Uterus (tissue), 3 donors: ENCODE measurements at regions not wholly inside any gene's neighbourhood (a gene's known extent, or its start where the extent isn't known, plus 50 kb on each side); places are given as distances from the start of the nearest gene placed in this dataset.

Source experiments
- DNase-seq, 2 donors: peaks; one replicate each; pipeline ENCODE4 v3.0.0-alpha.2; 2019 to 2020
- H3K27ac ChIP-seq, 2 donors: fragments of 200-600 bp; sonication (generic); 1 replicate in 1 of 2; 2 replicates in 1 of 2; pipeline ENCODE4 v1.5.1; 2016 to 2018
- H3K27me3 ChIP-seq, 2 donors: fragments of 200-600 bp; sonication (generic); one replicate each; pipeline ENCODE4 v1.5.1; 2018 to 2019; ENCODE audit warnings: control low read depth in 1 of 2
- H3K36me3 ChIP-seq, 2 donors: fragments of 200-600 bp; sonication (generic); one replicate each; pipeline ENCODE4 v1.5.1; 2019; ENCODE audit warnings: control low read depth in 1 of 2
- H3K4me1 ChIP-seq, 2 donors: fragments of 200-600 bp; sonication (generic); one replicate each; pipeline ENCODE4 v1.5.1; 2018 to 2019; ENCODE audit warnings: control low read depth in 1 of 2
- H3K4me3 ChIP-seq, 2 donors: fragments of 200-600 bp; sonication (generic); 1 replicate in 1 of 2; 2 replicates in 1 of 2; pipeline ENCODE4 v1.5.1; 2018 to 2019; ENCODE audit warnings: mild to moderate bottlenecking in 1 of 2
- H3K9me3 ChIP-seq, 2 donors: fragments of 200-600 bp; sonication (generic); one replicate each; pipeline ENCODE4 v1.5.1; 2019; ENCODE audit warnings: control low read depth in 1 of 2
- POLR2A ChIP-seq, 2 donors: fragments of 450-650 bp; IDR thresholded peaks; one replicate each; pipeline ENCODE4 v1.6.1; 2016; ENCODE audit warnings: antibody characterized with exemption in 2 of 2, mild to moderate bottlenecking in 1 of 2, moderate library complexity in 1 of 2
- intact Hi-C: fragments of 100-400 bp; cut with DNase I; formaldehyde crosslinking; loops from one replicate; pipeline ENCODE4 v1.15.1; 2023; ENCODE audit warnings: low total_unique reads
- TF ChIP-seq, protein P1 (sequence below), 4 experiments: fragments of 200-600 bp in 2 of 4; fragments of 450-650 bp in 2 of 4; sonication (generic) in 2 of 4; IDR thresholded peaks; one replicate each; pipeline ENCODE4 v1.5.1; 2016 to 2019; ENCODE audit warnings: antibody characterized with exemption in 4 of 4, mild to moderate bottlenecking in 2 of 4, moderate library complexity in 1 of 4
- donor health status: DM: yes; HTN: yes; CAD: no.

DNA sequence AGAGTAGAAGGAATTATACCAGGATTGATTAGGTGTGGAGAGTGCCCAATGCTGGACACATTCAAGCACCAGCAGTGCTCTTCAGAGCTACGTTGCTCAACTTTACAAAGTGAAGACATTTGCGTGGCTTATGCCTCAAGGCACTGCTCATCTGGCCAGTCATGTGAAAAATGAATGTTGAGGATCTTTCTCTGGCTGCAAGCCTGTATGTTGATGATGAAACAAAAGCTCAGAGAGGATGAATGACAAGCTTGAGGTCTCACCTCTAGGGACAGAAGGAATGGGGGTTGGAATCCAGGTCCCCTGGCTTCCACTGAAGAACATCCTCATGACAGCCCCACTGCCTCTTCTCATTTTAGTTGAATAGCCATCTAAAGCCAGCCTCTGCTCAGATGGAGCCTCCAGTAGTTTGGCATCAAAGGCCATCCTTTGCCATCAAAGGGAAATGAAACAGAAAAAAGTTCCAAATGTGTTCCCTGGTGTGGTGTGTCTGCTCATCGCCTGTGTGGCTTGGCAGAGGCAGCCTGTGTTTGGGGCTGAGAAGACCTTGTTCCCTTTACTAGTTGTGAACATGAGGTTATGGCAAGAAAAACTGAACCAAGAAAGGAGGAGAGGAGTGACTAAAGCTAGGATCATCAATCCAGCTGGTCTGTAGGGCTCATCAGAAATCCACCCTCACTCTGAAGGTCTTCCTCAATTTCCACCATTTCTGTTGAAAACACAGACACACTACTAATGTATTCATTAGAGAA is 114.0 kb upstream of the KL start:
- intact Hi-C loops: no loop called here
- TF ChIP-seq POLR2A (IDR thresholded peaks at IDR 0.05): no peak
- TF ChIP-seq, protein P1, sequence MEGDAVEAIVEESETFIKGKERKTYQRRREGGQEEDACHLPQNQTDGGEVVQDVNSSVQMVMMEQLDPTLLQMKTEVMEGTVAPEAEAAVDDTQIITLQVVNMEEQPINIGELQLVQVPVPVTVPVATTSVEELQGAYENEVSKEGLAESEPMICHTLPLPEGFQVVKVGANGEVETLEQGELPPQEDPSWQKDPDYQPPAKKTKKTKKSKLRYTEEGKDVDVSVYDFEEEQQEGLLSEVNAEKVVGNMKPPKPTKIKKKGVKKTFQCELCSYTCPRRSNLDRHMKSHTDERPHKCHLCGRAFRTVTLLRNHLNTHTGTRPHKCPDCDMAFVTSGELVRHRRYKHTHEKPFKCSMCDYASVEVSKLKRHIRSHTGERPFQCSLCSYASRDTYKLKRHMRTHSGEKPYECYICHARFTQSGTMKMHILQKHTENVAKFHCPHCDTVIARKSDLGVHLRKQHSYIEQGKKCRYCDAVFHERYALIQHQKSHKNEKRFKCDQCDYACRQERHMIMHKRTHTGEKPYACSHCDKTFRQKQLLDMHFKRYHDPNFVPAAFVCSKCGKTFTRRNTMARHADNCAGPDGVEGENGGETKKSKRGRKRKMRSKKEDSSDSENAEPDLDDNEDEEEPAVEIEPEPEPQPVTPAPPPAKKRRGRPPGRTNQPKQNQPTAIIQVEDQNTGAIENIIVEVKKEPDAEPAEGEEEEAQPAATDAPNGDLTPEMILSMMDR (IDR thresholded peaks at IDR 0.05): no peak
- Histone ChIP-seq H3K4me1 (no peaks in the 10 kb centered on the region), H3K27ac (peak overlapping the region; percentile 20 to 49), H3K27me3 (no peaks in the 10 kb centered on the region), H3K36me3 (no peaks in the 10 kb centered on the region), H3K9me3 (no peaks in the 10 kb centered on the region), H3K4me3 (no peak overlapping the region)
- no peak for DNase-seq

DNA sequence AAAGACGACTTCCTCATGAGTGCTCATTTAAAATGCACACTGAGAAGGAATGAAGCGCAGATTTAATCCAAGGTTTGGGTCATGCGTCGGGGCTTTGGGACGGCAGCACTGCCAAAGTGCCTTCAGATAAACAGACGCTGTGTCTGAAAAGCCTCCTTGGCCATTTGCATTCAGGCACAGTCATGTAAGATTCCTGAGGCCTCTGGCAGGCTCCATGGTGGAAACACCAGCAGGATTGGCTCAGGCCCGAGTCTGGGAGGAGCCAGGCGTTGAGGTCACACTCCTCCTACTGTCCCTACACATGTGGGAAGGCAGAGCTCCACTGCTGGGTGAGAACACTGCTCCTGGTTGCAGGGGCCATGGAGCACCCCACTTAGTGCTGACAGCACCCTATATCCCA is 113.3 kb upstream of the KL start:
- no peaks in the 10 kb centered on the region for H3K4me1 ChIP-seq
- no peak for TF ChIP-seq POLR2A (IDR thresholded peaks at IDR 0.05)
- TF ChIP-seq, protein P1 (IDR thresholded peaks at IDR 0.05): no peak
- intact Hi-C loops: no loop called here
- H3K4me3 ChIP-seq: no peak overlapping the region
- no peaks in the 10 kb centered on the region for H3K27me3 ChIP-seq
- H3K27ac ChIP-seq: peak overlapping the region; percentile 20 to 49
- H3K9me3 ChIP-seq: no peaks in the 10 kb centered on the region
- peak; percentile 39 to 67 for DNase-seq
- no peaks in the 10 kb centered on the region for H3K36me3 ChIP-seq

DNA sequence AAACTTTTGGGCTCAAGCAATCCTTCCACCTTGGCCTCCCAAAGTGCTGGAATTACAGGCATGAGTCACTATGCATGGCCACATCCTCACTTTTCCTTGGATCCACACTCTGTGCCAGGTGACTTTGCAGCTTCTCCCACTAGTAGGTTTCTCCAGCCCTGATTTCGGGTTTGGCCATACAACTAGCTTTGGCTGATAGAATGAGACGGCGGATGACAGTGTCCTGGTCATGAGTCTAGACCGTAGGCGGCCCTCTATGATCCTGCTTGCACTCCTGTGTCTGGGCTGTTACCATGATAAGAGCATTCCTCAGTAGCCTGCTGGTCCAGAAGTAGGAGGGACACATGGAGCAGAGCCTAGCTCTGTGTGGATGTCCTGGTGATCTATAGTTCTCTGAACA is 112.5 kb upstream of the KL start:
- H3K27ac ChIP-seq: no peak overlapping the region
- H3K4me1 ChIP-seq: no peaks in the 10 kb centered on the region
- no peaks in the 10 kb centered on the region for H3K9me3 ChIP-seq
- TF ChIP-seq POLR2A (IDR thresholded peaks at IDR 0.05): no peak
- TF ChIP-seq, protein P1 (IDR thresholded peaks at IDR 0.05): no peak
- H3K27me3 ChIP-seq: no peaks in the 10 kb centered on the region
- H3K36me3 ChIP-seq: no peaks in the 10 kb centered on the region
- H3K4me3 ChIP-seq: no peak overlapping the region
- intact Hi-C loops: no loop called here
- DNase-seq: no peak

DNA sequence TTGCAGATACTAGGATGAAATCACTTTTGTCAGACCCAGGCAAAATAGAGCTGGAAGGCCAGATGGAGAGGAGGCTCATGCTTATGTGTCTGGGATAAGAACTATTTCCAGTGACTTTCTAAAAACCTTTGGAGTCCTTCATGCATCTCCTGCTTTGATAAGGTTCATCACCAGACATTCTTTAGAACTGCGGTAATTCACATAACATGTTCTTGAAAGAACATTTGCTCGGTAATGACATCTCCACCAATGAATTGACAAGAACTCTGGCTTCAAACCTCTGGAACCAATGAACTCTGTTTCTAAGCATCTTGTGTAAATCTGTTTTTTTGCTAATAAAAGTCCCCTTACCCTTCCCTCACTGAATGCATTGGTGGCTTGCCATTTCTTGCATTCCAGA is 112.0 kb upstream of the KL start:
- TF ChIP-seq, protein P1 (IDR thresholded peaks at IDR 0.05): no peak
- TF ChIP-seq POLR2A (IDR thresholded peaks at IDR 0.05): no peak
- intact Hi-C loops: no loop called here
- Histone ChIP-seq H3K36me3 (no peaks in the 10 kb centered on the region), H3K4me3 (no peak overlapping the region), H3K27ac (peak overlapping the region in 1 of 2 donors; percentile 37), H3K4me1 (no peaks in the 10 kb centered on the region), H3K9me3 (no peaks in the 10 kb centered on the region), H3K27me3 (no peaks in the 10 kb centered on the region)
- no peak for DNase-seq

DNA sequence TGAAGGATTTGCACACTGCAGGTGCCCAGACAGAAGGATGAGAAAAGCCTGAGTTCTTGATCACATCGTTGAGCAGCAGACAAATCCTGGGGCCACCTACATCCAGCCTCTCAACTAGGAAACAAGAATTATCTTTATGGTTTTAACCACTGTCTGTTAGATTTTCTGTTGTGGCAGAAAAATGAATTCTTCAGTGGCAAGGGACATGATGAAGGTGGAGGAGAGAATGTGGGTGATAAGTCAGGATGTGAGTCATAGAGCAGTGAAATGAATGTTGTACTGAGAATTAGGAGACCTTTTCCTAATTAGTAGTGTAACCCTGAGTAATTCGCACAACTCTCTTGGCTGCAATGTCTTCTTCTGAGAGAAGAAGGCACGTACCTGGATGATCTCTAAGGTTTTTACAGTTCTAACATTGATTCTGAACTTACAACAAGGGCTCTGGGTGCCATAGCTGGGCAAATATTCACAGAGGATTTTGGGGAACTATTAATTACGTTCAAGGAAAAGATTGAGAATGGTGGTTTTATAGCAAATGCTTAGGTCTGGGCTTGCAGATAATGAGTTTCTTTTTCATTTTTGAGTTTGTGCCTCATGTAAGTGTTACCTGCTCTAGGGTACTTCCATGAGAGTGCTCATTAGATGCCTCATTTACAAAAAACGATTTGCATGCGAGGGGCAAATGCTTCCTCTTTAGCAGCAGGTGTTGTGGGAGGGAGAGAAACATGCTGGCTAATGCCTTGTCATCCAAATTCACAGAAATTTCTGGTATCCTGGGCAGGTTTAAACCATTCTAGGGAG is 111.0 kb upstream of the KL start:
- no peaks in the 10 kb centered on the region for H3K9me3 ChIP-seq
- H3K27ac ChIP-seq: peak overlapping the region in 1 of 2 donors; percentile 37
- no peak overlapping the region for H3K4me3 ChIP-seq
- no peaks in the 10 kb centered on the region for H3K27me3 ChIP-seq
- intact Hi-C loops: no loop called here
- DNase-seq: no peak
- TF ChIP-seq, protein P1 (IDR thresholded peaks at IDR 0.05): no peak
- no peak for TF ChIP-seq POLR2A (IDR thresholded peaks at IDR 0.05)
- H3K4me1 ChIP-seq: no peaks in the 10 kb centered on the region
- H3K36me3 ChIP-seq: no peaks in the 10 kb centered on the region
